A549 (cell line): ENCODE measurements at regions not wholly inside any gene's neighbourhood (a gene's known extent, or its start where the extent isn't known, plus 50 kb on each side); places are given as distances from the start of the nearest gene placed in this dataset.

Source experiments
- ATAC-seq, 2 experiments: fragments of 200-7000 bp in 1 of 2; fragments of >200 bp in 1 of 2; cut with Nextera tagmentation in 1 of 2; cut with Tn5 transposase in 1 of 2; 3 replicates each; pipeline versions ENCODE4 v1.8.0 to v1.9.1; 2018 to 2020; ENCODE audit warnings: mild to moderate bottlenecking in 1 of 2, moderate library complexity in 1 of 2
- CTCF ChIA-PET: fragments of 300-600 bp; sonication (Branson Sonifier 250); formaldehyde crosslinking; extraction: SDS; loops from one replicate; lab custom pipeline; 2021; ENCODE audit warnings: antibody characterized with exemption, inconsistent platforms; lab: Yijun Ruan, JAX
- POLR2A ChIA-PET: fragments of 350-600 bp; formaldehyde crosslinking; extraction: SDS; loops from one replicate; lab custom pipeline; 2021; ENCODE audit warnings: antibody characterized with exemption, inconsistent platforms; lab: Yijun Ruan, JAX
- DNase-seq, 2 experiments: peaks; one replicate each; pipeline versions ENCODE4 v3.0.0 to v3.0.0-alpha.2; 2011 to 2016; ENCODE audit warnings: low read depth in 1 of 2, low spot score in 1 of 2
- FAIRE-seq: peaks from 2 replicates; lab custom pipeline; 2011; peaks lifted over from hg19 to GRCh38; lab: Jason Lieb, UNC
- H3K27ac ChIP-seq, 2 experiments: fragments of >200 bp; sonication (Bioruptor Twin); formaldehyde crosslinking; 3 replicates each; pipeline ENCODE4 v1.5.1; 2016 to 2017
- H3K4me1 ChIP-seq: fragments of >200 bp; sonication (Bioruptor Twin); formaldehyde crosslinking; 3 replicates; pipeline ENCODE4 v1.6.1; 2016
- H3K4me2 ChIP-seq: fragments of >200 bp; sonication (Bioruptor Twin); formaldehyde crosslinking; 3 replicates; pipeline ENCODE4 v1.6.1; 2016
- H3K4me3 ChIP-seq: fragments of >200 bp; sonication (Bioruptor Twin); formaldehyde crosslinking; 3 replicates; pipeline ENCODE4 v1.5.1; 2016
- H3K9me3 ChIP-seq: fragments of >200 bp; sonication (Bioruptor Twin); formaldehyde crosslinking; 3 replicates; pipeline ENCODE4 v1.6.1; 2016
- BHLHE40 ChIP-seq: IDR thresholded peaks from 2 replicates; pipeline ENCODE4 v1.6.1; 2012; ENCODE audit warnings: low read depth, low read length, inconsistent platforms
- CBX2 ChIP-seq: fragments of 200-600 bp; sonication (generic); IDR thresholded peaks from 2 replicates; pipeline ENCODE4 v1.6.1; 2016; ENCODE audit warnings: low read depth, mild to moderate bottlenecking, borderline replicate concordance
- CHD2 ChIP-seq: fragments of 150-350 bp; IDR thresholded peaks from 2 replicates; pipeline ENCODE4 v1.6.1; 2014; ENCODE audit warnings: low read length; ENCODE audit not compliant: partially characterized antibody
- EHF ChIP-seq: fragments of 250-450 bp; sonication (Bioruptor Pico); IDR thresholded peaks from 2 replicates; pipeline ENCODE4 v1.5.0; 2020; ENCODE audit warnings: mild to moderate bottlenecking
- EHMT2 ChIP-seq: fragments of 200-600 bp; sonication (generic); IDR thresholded peaks from 2 replicates; pipeline ENCODE4 v1.6.1; 2016; ENCODE audit warnings: antibody characterized with exemption, low read depth, mild to moderate bottlenecking, moderate library complexity
- ESRRA ChIP-seq: fragments of 150-350 bp; IDR thresholded peaks from 2 replicates; pipeline ENCODE4 v1.6.1; 2014; ENCODE audit warnings: mild to moderate bottlenecking, low read length, borderline replicate concordance
- FOSL2 ChIP-seq, 2 experiments: fragments of 450-650 bp in 1 of 2; fragments of >200 bp in 1 of 2; sonication (Bioruptor Twin) in 1 of 2; formaldehyde crosslinking; IDR thresholded peaks; 2 replicates each; pipeline versions ENCODE4 v1.5.0 to v1.6.1; 2016 to 2020; ENCODE audit warnings: mild to moderate bottlenecking in 1 of 2, moderate library complexity in 1 of 2
- FOXS1 ChIP-seq: fragments of 250-450 bp; sonication (Bioruptor Pico); IDR thresholded peaks from 2 replicates; pipeline ENCODE4 v1.5.0; 2020; ENCODE audit warnings: mild to moderate bottlenecking, moderate library complexity
- GATA3 ChIP-seq: IDR thresholded peaks from 2 replicates; pipeline ENCODE4 v1.6.1; 2012; ENCODE audit warnings: borderline replicate concordance
- HDAC2 ChIP-seq: fragments of 200-600 bp; sonication (generic); IDR thresholded peaks from 2 replicates; pipeline ENCODE4 v1.6.1; 2016
- HEYL ChIP-seq: fragments of 250-450 bp; sonication (Bioruptor Pico); IDR thresholded peaks from 2 replicates; pipeline ENCODE4 v1.8.0; 2021; ENCODE audit warnings: mild to moderate bottlenecking, moderate library complexity
- HOXA7 ChIP-seq: fragments of 250-450 bp; sonication (Bioruptor Pico); IDR thresholded peaks from 2 replicates; pipeline ENCODE4 v1.5.0; 2020; ENCODE audit warnings: mild to moderate bottlenecking, moderate library complexity
- HOXB5 ChIP-seq: fragments of 250-450 bp; sonication (Bioruptor Pico); IDR thresholded peaks from 2 replicates; pipeline ENCODE4 v1.5.0; 2020; ENCODE audit warnings: mild to moderate bottlenecking, moderate library complexity
- JUNB ChIP-seq: fragments of >200 bp; sonication (Bioruptor Twin); formaldehyde crosslinking; IDR thresholded peaks from 2 replicates; pipeline ENCODE4 v1.6.1; 2016
- MAZ ChIP-seq: fragments of 150-350 bp; IDR thresholded peaks from 2 replicates; pipeline ENCODE4 v1.6.1; 2014; ENCODE audit warnings: antibody characterized with exemption, low read depth, low read length, borderline replicate concordance
- NPAS2 ChIP-seq: fragments of 250-450 bp; sonication (Bioruptor Pico); IDR thresholded peaks from 2 replicates; pipeline ENCODE4 v1.8.0; 2022; ENCODE audit warnings: mild to moderate bottlenecking, moderate library complexity, borderline replicate concordance
- NR3C1 ChIP-seq: fragments of >200 bp; sonication (Bioruptor Twin); formaldehyde crosslinking; IDR thresholded peaks from 3 replicates; pipeline ENCODE4 v1.6.1; 2017
- POLR2A ChIP-seq: IDR thresholded peaks from 2 replicates; pipeline ENCODE4 v1.6.1; 2012; ENCODE audit warnings: mild to moderate bottlenecking, low read length
- RAD21 ChIP-seq, 2 experiments: fragments of >200 bp in 1 of 2; sonication (Bioruptor Twin) in 1 of 2; formaldehyde crosslinking in 1 of 2; IDR thresholded peaks in 1 of 2; conservative IDR thresholded peaks in 1 of 2; 2 replicates in 1 of 2; 3 replicates in 1 of 2; pipeline ENCODE4 v1.6.1; 2012 to 2018; ENCODE audit warnings: inconsistent platforms in 1 of 2
- RARB ChIP-seq: fragments of 250-450 bp; sonication (Bioruptor Pico); IDR thresholded peaks from 2 replicates; pipeline ENCODE4 v1.8.0; 2021; ENCODE audit warnings: mild to moderate bottlenecking, moderate library complexity
- RFX5 ChIP-seq: fragments of 450-650 bp; IDR thresholded peaks from 2 replicates; pipeline ENCODE4 v1.7.1; 2014; ENCODE audit warnings: antibody characterized with exemption, mild to moderate bottlenecking, moderate library complexity
- RNF2 ChIP-seq: fragments of 200-600 bp; sonication (generic); IDR thresholded peaks from 2 replicates; pipeline ENCODE4 v1.6.1; 2016; ENCODE audit warnings: low read depth, mild to moderate bottlenecking, antibody characterized with exemption, moderate library complexity, borderline replicate concordance
- ZC3H11A ChIP-seq: fragments of 450-650 bp; IDR thresholded peaks from 2 replicates; pipeline ENCODE4 v1.6.1; 2014; ENCODE audit warnings: antibody characterized with exemption, mild to moderate bottlenecking
- WGBS: methylation state at CpG from one replicate; pipeline ENCODE4 v1.1.6; 2017; ENCODE audit errors: missing lambda C conversion rate; 5-methylcytosine and 5-hydroxymethylcytosine counted together
- TF ChIP-seq, protein P1 (sequence below): fragments of >200 bp; sonication (Bioruptor Twin); formaldehyde crosslinking; IDR thresholded peaks from 3 replicates; pipeline ENCODE4 v1.6.1; 2016
- TF ChIP-seq, protein P2 (sequence below): fragments of 200-600 bp; sonication (generic); IDR thresholded peaks from 2 replicates; pipeline ENCODE4 v1.6.1; 2016; ENCODE audit warnings: antibody characterized with exemption, mild to moderate bottlenecking, moderate library complexity
- TF ChIP-seq, protein P3 (sequence below): fragments of 250-450 bp; sonication (Bioruptor Pico); IDR thresholded peaks from 2 replicates; pipeline ENCODE4 v1.5.0; 2020; ENCODE audit warnings: low read depth, mild to moderate bottlenecking, moderate library complexity

DNA sequence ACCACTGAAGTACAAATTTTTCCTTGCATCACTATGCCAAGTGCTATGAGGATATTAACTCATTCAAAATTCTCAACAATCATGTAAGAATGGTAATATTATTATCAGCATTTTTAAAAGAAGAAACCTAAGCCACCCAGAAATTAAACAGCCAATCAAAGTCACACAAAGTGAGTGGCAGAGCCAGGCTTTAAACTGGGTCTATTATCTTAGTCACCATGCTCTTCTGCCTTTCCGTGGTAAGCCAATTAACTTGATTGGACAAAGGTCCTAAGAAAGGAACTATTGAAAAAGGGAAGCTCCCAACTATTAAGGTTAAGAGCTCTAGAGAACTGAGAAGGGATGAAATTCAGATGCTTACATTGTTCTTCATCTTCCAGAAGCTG is 111.5 kb downstream of the ASB9 start:
- TF ChIP-seq ZC3H11A (no peak), RNF2 (no peak), NR3C1 (no peak), POLR2A (no peak), CHD2 (no peak), ESRRA (no peak), JUNB (no peak), MAZ (no peak), HOXA7 (CRISPR knock-in tag) (no peak)
- TF ChIP-seq, protein P1, sequence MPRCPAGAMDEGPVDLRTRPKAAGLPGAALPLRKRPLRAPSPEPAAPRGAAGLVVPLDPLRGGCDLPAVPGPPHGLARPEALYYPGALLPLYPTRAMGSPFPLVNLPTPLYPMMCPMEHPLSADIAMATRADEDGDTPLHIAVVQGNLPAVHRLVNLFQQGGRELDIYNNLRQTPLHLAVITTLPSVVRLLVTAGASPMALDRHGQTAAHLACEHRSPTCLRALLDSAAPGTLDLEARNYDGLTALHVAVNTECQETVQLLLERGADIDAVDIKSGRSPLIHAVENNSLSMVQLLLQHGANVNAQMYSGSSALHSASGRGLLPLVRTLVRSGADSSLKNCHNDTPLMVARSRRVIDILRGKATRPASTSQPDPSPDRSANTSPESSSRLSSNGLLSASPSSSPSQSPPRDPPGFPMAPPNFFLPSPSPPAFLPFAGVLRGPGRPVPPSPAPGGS, result no peak
- TF ChIP-seq, protein P2, sequence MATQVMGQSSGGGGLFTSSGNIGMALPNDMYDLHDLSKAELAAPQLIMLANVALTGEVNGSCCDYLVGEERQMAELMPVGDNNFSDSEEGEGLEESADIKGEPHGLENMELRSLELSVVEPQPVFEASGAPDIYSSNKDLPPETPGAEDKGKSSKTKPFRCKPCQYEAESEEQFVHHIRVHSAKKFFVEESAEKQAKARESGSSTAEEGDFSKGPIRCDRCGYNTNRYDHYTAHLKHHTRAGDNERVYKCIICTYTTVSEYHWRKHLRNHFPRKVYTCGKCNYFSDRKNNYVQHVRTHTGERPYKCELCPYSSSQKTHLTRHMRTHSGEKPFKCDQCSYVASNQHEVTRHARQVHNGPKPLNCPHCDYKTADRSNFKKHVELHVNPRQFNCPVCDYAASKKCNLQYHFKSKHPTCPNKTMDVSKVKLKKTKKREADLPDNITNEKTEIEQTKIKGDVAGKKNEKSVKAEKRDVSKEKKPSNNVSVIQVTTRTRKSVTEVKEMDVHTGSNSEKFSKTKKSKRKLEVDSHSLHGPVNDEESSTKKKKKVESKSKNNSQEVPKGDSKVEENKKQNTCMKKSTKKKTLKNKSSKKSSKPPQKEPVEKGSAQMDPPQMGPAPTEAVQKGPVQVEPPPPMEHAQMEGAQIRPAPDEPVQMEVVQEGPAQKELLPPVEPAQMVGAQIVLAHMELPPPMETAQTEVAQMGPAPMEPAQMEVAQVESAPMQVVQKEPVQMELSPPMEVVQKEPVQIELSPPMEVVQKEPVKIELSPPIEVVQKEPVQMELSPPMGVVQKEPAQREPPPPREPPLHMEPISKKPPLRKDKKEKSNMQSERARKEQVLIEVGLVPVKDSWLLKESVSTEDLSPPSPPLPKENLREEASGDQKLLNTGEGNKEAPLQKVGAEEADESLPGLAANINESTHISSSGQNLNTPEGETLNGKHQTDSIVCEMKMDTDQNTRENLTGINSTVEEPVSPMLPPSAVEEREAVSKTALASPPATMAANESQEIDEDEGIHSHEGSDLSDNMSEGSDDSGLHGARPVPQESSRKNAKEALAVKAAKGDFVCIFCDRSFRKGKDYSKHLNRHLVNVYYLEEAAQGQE, result no peak
- POLR2A ChIA-PET, result no interaction called here
- Histone ChIP-seq H3K9me3 (no peaks in the 10 kb centered on the region), H3K4me1 (no peaks in the 10 kb centered on the region), H3K27ac (no peak overlapping the region), H3K4me2 (no peak overlapping the region), H3K4me3 (no peak overlapping the region)
- 45% methylated on average over 1 of the region's 1 CpG for WGBS
- DNase-seq (no peak), ATAC-seq (no peak), FAIRE-seq (no peak)
- CTCF ChIA-PET, result interaction anchor here (0.9 kb wide), 1 partner anchor 16 kb away, joined by 3 read pairs; no protein-coding TSS in a partner anchor

DNA sequence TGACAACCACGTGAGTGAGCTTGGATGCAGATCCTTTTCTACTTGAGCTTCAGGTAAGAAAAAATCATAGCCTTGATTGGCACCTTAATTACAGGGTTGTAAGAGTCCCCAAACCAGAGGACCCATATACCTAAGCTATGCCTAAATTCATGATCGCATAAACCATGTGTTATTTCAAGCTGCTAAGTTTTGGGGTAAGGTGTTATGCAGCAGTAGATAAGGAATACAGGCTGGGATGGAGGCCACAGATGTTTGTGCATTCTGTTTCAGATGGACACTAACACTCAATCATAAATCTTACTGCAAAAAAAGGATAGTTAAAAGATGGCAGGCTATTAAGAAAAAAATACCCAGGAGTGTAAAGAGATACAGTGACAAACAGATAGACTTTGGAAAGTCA is 112.3 kb downstream of the ASB9 start:
- TF ChIP-seq EHMT2 (no peak), CBX2 (no peak), RARB (CRISPR knock-in tag) (no peak), BHLHE40 (no peak)
- TF ChIP-seq, protein P3, sequence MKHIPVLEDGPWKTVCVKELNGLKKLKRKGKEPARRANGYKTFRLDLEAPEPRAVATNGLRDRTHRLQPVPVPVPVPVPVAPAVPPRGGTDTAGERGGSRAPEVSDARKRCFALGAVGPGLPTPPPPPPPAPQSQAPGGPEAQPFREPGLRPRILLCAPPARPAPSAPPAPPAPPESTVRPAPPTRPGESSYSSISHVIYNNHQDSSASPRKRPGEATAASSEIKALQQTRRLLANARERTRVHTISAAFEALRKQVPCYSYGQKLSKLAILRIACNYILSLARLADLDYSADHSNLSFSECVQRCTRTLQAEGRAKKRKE, result no peak
- no peaks in the 10 kb centered on the region for H3K4me1 ChIP-seq
- ATAC-seq, result no peak
- H3K4me2 ChIP-seq, result no peak overlapping the region
- no peak overlapping the region for H3K4me3 ChIP-seq
- no peak overlapping the region for H3K27ac ChIP-seq
- 45% methylated on average over 2 of the region's 2 CpGs for WGBS
- no peak for DNase-seq
- peak; percentile 46 for FAIRE-seq
- CTCF ChIA-PET, result interaction anchor here (0.6 kb wide), 1 partner anchor 1292 kb away, joined by 3 read pairs; no protein-coding TSS in a partner anchor
- H3K9me3 ChIP-seq, result no peaks in the 10 kb centered on the region
- POLR2A ChIA-PET, result no interaction called here

DNA sequence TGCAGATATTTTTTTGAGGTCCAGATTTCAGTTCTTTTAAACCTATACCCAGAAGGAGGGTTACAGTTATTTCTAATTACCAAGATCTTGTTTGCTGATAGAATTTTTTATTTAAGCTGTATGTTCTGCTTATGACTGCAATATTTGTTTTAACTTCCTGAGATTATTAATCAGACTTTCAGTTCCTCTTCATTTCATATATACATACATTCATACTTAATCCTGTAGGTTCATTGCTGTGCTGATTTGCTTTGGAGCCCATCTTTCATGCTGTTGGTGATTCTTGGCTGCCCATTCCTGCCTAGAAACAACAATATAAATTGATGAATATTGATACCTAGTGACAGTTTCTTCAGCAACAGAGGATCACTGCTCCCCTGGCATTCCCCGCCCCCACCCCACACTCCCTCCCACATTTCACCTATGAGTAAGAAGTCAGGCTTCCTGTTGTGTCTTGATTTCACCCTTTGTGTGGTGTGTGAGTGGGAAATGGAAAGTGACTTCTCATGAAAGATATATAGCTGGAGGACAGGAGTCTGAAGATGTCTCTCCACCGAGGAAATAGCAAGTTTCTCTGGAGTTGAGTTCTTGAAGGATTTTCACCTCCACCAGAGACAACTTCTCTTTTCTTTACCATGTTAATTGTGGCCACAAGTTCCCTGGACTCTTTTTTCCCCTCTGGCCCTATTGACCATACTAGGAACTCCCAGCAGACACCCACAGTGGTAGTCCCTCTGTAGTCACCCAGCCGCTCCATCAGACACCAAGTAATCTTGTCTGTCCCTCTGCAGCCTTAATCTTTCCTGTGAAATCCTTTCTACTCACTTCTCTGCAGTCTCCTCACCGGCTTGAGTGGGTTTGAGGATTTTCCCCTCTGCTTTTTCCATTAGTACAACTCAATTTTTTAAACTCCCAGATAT is 118.4 kb downstream of the ASB9 start:
- no peak overlapping the region for H3K27ac ChIP-seq
- H3K4me3 ChIP-seq, result no peak overlapping the region
- ATAC-seq (no peak), DNase-seq (no peak), FAIRE-seq (peak; percentile 23)
- H3K9me3 ChIP-seq, result no peaks in the 10 kb centered on the region
- ChIA-PET CTCF (no interaction called here), POLR2A (no interaction called here)
- H3K4me1 ChIP-seq, result no peaks in the 10 kb centered on the region
- 45% methylated on average over 3 of the region's 4 CpGs for WGBS
- no peak overlapping the region for H3K4me2 ChIP-seq
- TF ChIP-seq FOSL2 (IDR thresholded peaks at IDR 0.05) (no peak), FOSL2 (CRISPR knock-in tag; IDR thresholded peaks at IDR 0.05) (no peak), HOXB5 (CRISPR knock-in tag) (no peak), RAD21 (conservative IDR thresholded peaks at IDR 0.05 in 1 of 2, IDR thresholded peaks at IDR 0.05 in 1 of 2) (no peak), NPAS2 (CRISPR knock-in tag) (no peak), ZC3H11A (no peak), GATA3 (no peak), FOXS1 (CRISPR knock-in tag) (no peak), HDAC2 (no peak), RFX5 (no peak), HEYL (CRISPR knock-in tag) (no peak), EHF (CRISPR knock-in tag) (no peak)
